AG09309 (cell line): ENCODE measurements at regions not wholly inside any gene's neighbourhood (a gene's known extent, or its start where the extent isn't known, plus 50 kb on each side); places are given as distances from the start of the nearest gene placed in this dataset.
"Not testable (repeated sequence)": the region's sequence is repeated elsewhere in the genome, so short reads cannot be mapped to it uniquely, and the experiment has no call there.

Experiments
- DNase-seq: peaks from one replicate; pipeline ENCODE4 v3.0.0-alpha.2; 2010; ENCODE audit warnings: low read depth
- H3K4me3 ChIP-seq: 2 replicates; pipeline ENCODE4 v1.5.1; 2011; ENCODE audit warnings: mild to moderate bottlenecking, low read depth, low read length, moderate library complexity; ENCODE audit not compliant: control insufficient read depth
- CTCF ChIP-seq: IDR thresholded peaks from 2 replicates; pipeline ENCODE4 v1.5.1; 2011; ENCODE audit warnings: mild to moderate bottlenecking, low read depth, low read length, inconsistent platforms; ENCODE audit not compliant: insufficient read depth, control insufficient read depth; ENCODE audit errors: missing control alignments

- no peak for TF ChIP-seq CTCF
- no peak for DNase-seq
- no peak overlapping the region for H3K4me3 ChIP-seq
These were observed 1634.9 kb upstream of the NUDT12 start for GRCh38 chr5:105197531-105197930.

- TF ChIP-seq CTCF: no peak
- no peak overlapping the region for H3K4me3 ChIP-seq
- DNase-seq: no peak
These were observed 1633.2 kb upstream of the NUDT12 start for GRCh38 chr5:105195765-105196164.

- no peak for TF ChIP-seq CTCF
- H3K4me3 ChIP-seq: no peak overlapping the region
- DNase-seq: no peak
These were observed 1610.3 kb upstream of the NUDT12 start for GRCh38 chr5:105172918-105173317.

- H3K4me3 ChIP-seq: no peak overlapping the region
- no peak for DNase-seq
- no peak for TF ChIP-seq CTCF
These were observed 1606.2 kb upstream of the NUDT12 start for GRCh38 chr5:105168806-105169205.

GRCh38 chr5:105167092-105167491 is 1604.5 kb upstream of the NUDT12 start:
- H3K4me3 ChIP-seq: no peak overlapping the region
- no peak for TF ChIP-seq CTCF
- no peak for DNase-seq

GRCh38 chr5:105163547-105163946 is 1601.0 kb upstream of the NUDT12 start:
- no peak for TF ChIP-seq CTCF
- DNase-seq: no peak
- no peak overlapping the region for H3K4me3 ChIP-seq

GRCh38 chr5:105162557-105162956 is 1600.0 kb upstream of the NUDT12 start:
- DNase-seq, H3K4me3 ChIP-seq: not testable (repeated sequence)

GRCh38 chr5:105158526-105158925 is 1595.9 kb upstream of the NUDT12 start:
- DNase-seq: no peak
- no peak for TF ChIP-seq CTCF
- H3K4me3 ChIP-seq: no peak overlapping the region
